ENCODE measurements at regions not wholly inside any gene's neighbourhood (a gene's known extent, or its start where the extent isn't known, plus 50 kb on each side); places are given as distances from the start of the nearest gene placed in this dataset.

GRCh38 chr10:111820471-111820870, 363.1 kb downstream of the GPAM start:
- Histone ChIP-seq H3K27me3 (no peaks in the 10 kb centered on the region), H3K27ac (no peak overlapping the region), H3K36me3 (no peaks in the 10 kb centered on the region), H3K4me3 (no peak overlapping the region), H3K9me3 (no peaks in the 10 kb centered on the region), H3K4me1 (no peaks in the 10 kb centered on the region)
- TF ChIP-seq CTCF (IDR thresholded peaks at IDR 0.05) (no peak), POLR2AphosphoS5 (IDR thresholded peaks at IDR 0.05) (no peak), EP300 (IDR thresholded peaks at IDR 0.05) (no peak)
- ATAC-seq (ENCODE audit: low FRiP score in 2 of 2) (no peak), DNase-seq (no peak)
- WGBS, 2 donors, result 90 to 93% methylated on average over 3 of the region's 3 CpGs

- 90 to 100% methylated on average over 2 of the region's 2 CpGs for WGBS, 2 donors
- H3K9me3 ChIP-seq, result no peaks in the 10 kb centered on the region
- TF ChIP-seq EP300 (IDR thresholded peaks at IDR 0.05) (no peak), POLR2A (IDR thresholded peaks at IDR 0.05) (no peak), POLR2AphosphoS5 (IDR thresholded peaks at IDR 0.05) (no peak), CTCF (IDR thresholded peaks at IDR 0.05) (no peak)
- DNase-seq, result no peak
- no peaks in the 10 kb centered on the region for H3K27me3 ChIP-seq
- ATAC-seq (ENCODE audit: low FRiP score in 2 of 2), result no peak
- H3K27ac ChIP-seq, result no peak overlapping the region
- H3K4me1 ChIP-seq, result no peaks in the 10 kb centered on the region
- no peak overlapping the region for H3K4me3 ChIP-seq
- H3K36me3 ChIP-seq, result no peaks in the 10 kb centered on the region
Observed at GRCh38 chr10:111821871-111822270, 361.7 kb downstream of the GPAM start.

GRCh38 chr10:111822661-111823060, 360.9 kb downstream of the GPAM start:
- Histone ChIP-seq H3K36me3 (no peaks in the 10 kb centered on the region), H3K4me1 (no peaks in the 10 kb centered on the region), H3K27ac (no peak overlapping the region), H3K4me3 (no peak overlapping the region), H3K27me3 (no peaks in the 10 kb centered on the region), H3K9me3 (no peaks in the 10 kb centered on the region)
- ATAC-seq (ENCODE audit: low FRiP score in 2 of 2) (no peak), DNase-seq (no peak)
- 64 to 78% methylated on average over 2 of the region's 2 CpGs for WGBS, 2 donors
- TF ChIP-seq POLR2AphosphoS5 (IDR thresholded peaks at IDR 0.05) (no peak), CTCF (IDR thresholded peaks at IDR 0.05) (no peak), EP300 (IDR thresholded peaks at IDR 0.05) (no peak), POLR2A (IDR thresholded peaks at IDR 0.05) (no peak)

GRCh38 chr10:111824128-111824527, 359.4 kb downstream of the GPAM start:
- Histone ChIP-seq H3K4me1 (no peaks in the 10 kb centered on the region), H3K27me3 (no peaks in the 10 kb centered on the region), H3K9me3 (no peaks in the 10 kb centered on the region), H3K36me3 (no peaks in the 10 kb centered on the region), H3K27ac (no peak overlapping the region), H3K4me3 (no peak overlapping the region)
- no peak for DNase-seq
- ATAC-seq (ENCODE audit: low FRiP score in 2 of 2), result no peak
- 57 to 64% methylated on average over 5 of the region's 5 CpGs for WGBS, 2 donors
- TF ChIP-seq CTCF (IDR thresholded peaks at IDR 0.05) (no peak), EP300 (IDR thresholded peaks at IDR 0.05) (no peak), POLR2A (IDR thresholded peaks at IDR 0.05) (no peak), POLR2AphosphoS5 (IDR thresholded peaks at IDR 0.05) (no peak)

GRCh38 chr10:111830359-111830758, 353.2 kb downstream of the GPAM start:
- Histone ChIP-seq H3K4me1 (no peaks in the 10 kb centered on the region), H3K4me3 (no peak overlapping the region)

More at GRCh38 chr10:111830359-111830758, 353.2 kb downstream of the GPAM start:
- WGBS, 2 donors, result 65 to 69% methylated on average over 7 of the region's 7 CpGs
- H3K27ac ChIP-seq, result no peak overlapping the region
- ATAC-seq (ENCODE audit: low FRiP score in 2 of 2) (no peak), DNase-seq (no peak)
- H3K36me3 ChIP-seq, result no peaks in the 10 kb centered on the region
- H3K27me3 ChIP-seq, result no peaks in the 10 kb centered on the region
- TF ChIP-seq POLR2A (IDR thresholded peaks at IDR 0.05) (no peak), POLR2AphosphoS5 (IDR thresholded peaks at IDR 0.05) (no peak), EP300 (IDR thresholded peaks at IDR 0.05) (no peak), CTCF (IDR thresholded peaks at IDR 0.05) (no peak)
- H3K9me3 ChIP-seq, result no peaks in the 10 kb centered on the region

All from upper lobe of left lung (tissue), 6 donors.